Brain pericyte (primary cell): ENCODE measurements at regions not wholly inside any gene's neighbourhood (a gene's known extent, or its start where the extent isn't known, plus 50 kb on each side); places are given as distances from the start of the nearest gene placed in this dataset.

ENCODE experiments used
- DNase-seq: peaks from one replicate; pipeline ENCODE4 v3.0.0-alpha.2; 2012; ENCODE audit warnings: low read depth, low spot score

DNA sequence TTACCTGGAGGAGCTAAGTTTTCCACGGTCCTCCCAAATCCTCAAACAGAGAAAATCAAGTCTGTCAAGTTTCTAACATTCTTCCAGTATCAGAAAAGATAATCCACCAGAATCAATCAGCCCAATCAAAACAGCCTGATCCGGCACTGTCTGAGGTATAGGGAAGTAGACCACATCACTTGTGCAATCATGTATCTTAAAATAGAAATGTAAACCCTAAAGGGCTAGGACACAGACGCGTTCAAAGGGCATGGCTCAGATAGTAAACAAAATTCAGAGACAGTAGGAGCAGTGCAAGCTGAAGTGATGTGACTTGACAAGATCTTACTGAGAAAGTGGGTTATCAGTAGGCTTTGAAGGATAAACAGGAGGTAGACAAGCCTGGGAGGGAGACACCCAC is 252.4 kb upstream of the DAPK1 start:
- DNase-seq, result no peak

- no peak for DNase-seq
Measured at GRCh38 chr9:87247097-87247496, 250.6 kb upstream of the DAPK1 start.

- DNase-seq, result no peak
Measured at GRCh38 chr9:87249029-87249428, 248.6 kb upstream of the DAPK1 start.

- DNase-seq, result no peak
Measured at GRCh38 chr9:87250205-87250604, 247.5 kb upstream of the DAPK1 start.

GRCh38 chr9:87255431-87256155 is 242.1 kb upstream of the DAPK1 start:
- DNase-seq, result no peak

DNA sequence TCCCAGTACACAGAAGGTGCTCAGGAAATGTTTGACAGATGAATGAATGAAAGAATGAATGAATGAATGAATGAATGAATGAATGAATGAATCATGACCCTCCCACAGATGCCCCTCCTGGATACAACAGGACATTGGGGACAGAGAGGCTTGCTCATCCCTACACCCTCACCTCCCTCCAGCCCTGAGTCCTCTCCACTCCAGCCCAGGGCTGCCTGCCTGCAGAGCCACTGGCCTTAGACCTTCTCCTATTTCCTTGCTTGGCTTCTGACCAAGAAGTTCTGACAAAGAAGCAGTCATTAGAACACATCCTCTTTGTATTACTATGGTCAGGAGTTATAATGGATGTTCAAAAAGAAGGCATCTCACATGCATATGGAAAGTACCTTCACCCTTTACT is 240.7 kb upstream of the DAPK1 start:
- no peak for DNase-seq

DNA sequence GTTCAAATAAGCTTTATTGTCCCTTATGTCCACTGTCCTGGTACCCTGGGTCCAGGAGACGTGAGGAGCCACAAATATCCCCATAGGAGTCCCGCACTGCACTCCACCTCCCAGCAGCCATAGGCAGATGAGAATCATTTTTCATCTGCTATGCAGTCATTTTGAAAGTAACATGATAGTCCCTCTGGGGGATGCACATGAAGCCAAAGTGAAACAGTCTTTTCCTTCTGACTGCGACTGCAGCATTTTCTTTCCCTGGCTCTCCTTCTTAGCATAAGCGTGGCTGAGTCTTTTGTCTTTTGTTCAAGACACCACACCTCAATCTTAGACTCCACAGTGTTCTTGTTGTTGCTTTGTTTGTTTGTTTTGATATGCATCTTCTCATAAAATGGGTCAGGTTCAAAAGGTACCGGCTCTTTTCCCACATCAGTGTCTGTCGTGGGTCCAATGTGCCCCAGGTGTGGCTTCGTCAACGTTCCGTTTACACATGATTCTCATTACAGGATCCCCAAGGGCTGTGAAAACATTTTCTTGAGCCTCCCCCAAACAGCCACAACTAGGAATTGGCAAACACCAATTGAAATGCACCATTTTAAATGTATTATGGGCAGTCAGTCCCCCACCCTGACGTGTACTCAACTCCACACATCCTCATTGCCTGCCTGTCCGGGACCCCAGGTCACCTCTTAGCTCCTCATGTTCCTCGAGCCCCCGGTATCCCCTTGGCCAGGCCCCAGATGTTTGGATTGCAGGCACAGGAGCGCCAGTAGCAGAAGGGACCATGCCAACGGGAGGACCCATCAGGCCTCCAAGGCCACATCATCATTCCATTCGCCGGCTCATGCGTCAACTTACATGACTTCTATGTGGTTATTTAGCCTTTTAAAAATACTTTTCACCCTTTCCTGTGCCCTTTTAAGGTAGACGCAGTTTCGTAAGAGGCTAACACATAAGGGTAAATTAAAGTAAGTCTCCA is 237.8 kb upstream of the DAPK1 start:
- no peak for DNase-seq

DNA sequence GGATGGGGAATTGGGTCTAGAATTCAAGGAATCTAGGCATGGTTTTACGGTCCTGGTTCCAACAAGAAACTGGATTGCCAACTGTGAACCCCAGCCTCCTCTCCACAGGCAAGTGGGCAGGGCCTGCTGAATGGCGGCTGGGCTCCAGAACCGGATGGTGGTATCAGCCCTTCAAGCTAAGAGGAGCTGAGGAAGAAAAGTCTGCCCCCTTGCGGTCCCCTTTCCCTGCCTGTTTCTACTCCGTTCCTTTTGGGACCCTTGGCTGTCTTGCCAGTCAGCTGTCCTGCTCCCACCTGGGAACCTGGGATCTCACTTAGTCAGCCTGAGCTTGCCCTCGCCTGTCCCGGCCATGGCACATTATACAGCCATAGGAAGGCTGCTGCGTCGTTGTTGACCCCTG is 234.4 kb upstream of the DAPK1 start:
- DNase-seq, result no peak

DNA sequence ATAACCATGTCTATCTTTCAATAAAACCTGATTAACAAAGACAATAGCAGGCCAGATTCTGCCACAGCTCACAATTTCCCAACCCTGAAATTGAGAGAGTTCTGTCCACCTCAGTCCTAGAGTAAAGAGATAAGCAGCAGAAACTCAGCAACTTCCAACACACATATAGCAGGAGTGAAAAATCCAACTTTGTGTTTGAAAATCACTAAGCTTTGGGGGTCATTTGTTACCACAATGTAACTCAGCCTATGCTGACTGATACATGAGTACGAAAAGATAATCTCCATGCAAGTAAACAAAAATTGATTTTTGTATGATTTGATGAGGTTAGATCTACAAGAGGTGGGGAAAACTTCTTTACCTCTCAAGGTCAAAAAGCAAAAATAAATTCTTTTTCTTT is 231.0 kb upstream of the DAPK1 start:
- no peak for DNase-seq

DNA sequence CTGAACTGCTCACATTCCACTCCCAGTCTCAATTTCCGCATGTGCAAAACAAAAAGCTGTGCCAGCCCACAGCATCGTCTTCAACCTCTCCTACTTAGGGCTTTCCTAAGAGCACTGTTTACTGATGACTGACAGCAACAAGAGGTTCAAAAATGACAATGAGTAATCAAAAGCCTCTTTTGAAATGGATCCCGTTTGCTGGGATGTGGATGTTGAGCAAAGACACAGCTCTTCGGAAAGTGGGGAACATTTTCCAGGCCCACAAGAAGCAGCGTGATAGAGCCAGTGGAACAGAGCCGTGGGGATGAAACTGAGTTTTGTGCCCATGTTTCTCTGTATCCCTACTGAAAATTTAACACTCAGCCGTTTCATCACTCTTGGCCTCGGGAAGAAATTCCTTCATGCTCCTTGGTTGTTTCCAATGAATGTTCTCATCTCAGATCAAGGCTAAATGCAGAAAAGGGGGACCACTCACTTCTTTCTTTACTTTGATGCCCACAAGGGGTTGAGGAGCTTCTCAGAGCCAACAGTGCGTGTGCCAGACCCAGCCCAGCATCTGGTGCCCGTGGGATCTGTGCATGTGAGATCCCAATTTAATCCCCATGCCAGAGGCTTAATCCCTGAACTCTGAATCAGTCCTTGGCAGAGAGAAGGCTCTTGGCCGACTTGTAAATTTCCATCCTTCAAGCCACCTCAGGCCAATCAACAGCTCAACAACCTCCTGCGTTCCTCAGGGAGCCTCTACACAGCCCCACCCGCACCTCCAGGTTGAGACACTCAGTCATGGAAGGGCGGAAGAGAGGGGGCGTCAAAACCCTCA is 230.2 kb upstream of the DAPK1 start:
- DNase-seq, result no peak

- no peak for DNase-seq
Measured at GRCh38 chr9:87269296-87270176, 228.1 kb upstream of the DAPK1 start.

DNA sequence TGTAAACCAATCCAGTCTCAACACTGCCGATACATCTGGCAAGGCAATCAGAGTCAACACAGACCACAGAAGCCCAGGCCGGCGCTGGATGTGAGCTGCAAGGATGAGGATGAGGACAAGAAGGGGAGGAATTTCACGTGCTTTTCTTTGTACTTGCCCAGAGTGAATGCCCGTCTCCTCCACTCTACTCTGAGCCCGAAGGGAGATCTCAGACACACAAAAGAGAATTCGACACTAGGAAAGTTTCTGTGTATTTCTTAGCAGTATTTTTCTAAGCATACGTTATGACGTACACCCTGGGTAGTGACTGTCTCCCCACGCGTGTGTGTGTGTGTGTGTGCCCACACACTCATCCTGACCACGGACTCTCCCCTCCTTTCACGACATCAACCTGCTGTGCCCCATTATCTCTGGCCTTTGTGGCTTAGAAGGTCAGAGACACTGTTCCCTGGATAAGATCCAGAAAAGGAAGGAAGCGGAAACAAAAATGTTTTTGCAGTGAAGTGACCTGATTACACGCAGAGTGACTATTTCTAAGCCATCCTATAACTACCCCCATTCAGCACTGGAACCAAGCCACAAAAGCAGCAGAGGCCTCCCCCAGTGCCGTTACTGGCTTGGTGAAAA is 227.3 kb upstream of the DAPK1 start:
- no peak for DNase-seq

DNA sequence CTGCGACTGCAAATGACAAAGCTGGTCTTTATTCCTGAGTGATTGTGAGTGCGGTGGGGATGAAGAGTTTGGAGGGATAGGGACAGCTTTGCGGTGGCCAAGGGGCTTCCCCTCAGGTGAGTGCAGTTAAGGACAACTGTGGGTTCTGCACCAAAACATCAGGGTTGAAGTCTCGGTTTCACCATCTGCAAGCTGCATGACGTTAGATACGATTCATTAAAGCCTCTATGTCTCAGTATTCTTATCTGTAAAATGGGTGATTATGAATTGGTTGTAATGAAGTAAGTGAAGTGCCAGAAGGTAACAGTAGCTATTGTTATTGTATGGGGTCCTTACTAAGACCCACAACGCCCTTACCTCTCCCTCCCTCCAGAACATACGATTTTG is 226.8 kb upstream of the DAPK1 start:
- no peak for DNase-seq

- DNase-seq, result no peak
Measured at GRCh38 chr9:87271696-87272477, 225.8 kb upstream of the DAPK1 start.

GRCh38 chr9:87275047-87275725 is 222.5 kb upstream of the DAPK1 start:
- no peak for DNase-seq

DNA sequence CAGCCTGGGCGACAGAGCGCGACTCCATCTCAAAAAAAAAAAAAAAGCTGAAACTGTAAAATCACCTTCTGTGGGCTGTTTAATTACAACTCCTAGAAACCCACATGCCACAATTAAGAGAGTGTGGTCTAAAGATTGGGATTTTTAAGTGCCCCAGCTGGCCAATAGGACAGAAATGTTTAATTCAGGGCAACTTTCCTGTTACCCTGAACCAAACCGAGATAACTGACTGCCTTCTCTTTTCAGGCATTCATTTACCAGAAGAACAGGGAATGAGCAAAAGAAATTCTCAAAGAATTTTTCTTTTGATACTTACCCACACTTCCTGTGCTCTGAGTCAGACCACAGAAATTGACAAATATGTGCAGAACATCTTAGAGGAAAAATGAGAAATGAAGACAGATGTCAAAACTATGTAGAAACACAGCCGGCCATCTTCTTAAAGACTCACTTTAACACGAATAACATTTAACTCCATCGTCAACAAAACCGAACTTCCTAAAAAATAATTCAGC is 221.3 kb upstream of the DAPK1 start:
- DNase-seq, result no peak

GRCh38 chr9:87276851-87277261 is 220.8 kb upstream of the DAPK1 start:
- DNase-seq, result no peak

GRCh38 chr9:87277346-87277745 is 220.3 kb upstream of the DAPK1 start:
- DNase-seq, result no peak
